ENCODE measurements at regions not wholly inside any gene's neighbourhood (a gene's known extent, or its start where the extent isn't known, plus 50 kb on each side); places are given as distances from the start of the nearest gene placed in this dataset.

GRCh38 chr17:53088481-53088880, 734.2 kb upstream of the KIF2B start:
- no peaks in the 10 kb centered on the region; a peak in 1 of 4 replicates for H3K4me1 ChIP-seq (ENCODE audit: control insufficient read depth in 1 of 2, insufficient read depth in 2 of 2, low read depth in 1 of 2, low read length in 1 of 2)
- no peak overlapping the region for H2AFZ ChIP-seq (ENCODE audit: low read depth)
- H3F3A ChIP-seq (replicated peaks; ENCODE audit: insufficient read depth): no peaks in the 10 kb centered on the region
- H3K79me2 ChIP-seq (ENCODE audit: insufficient read depth): no peaks in the 10 kb centered on the region
- no peak overlapping the region for H3K27ac ChIP-seq (ENCODE audit: low read depth in 2 of 2, low read length in 1 of 2)
- no peak overlapping the region for H3K4me2 ChIP-seq
- POLR2A ChIA-PET: no interaction called here
- H3K36me3 ChIP-seq (replicated peaks in 1 of 2; ENCODE audit: control insufficient read depth in 1 of 2, insufficient read depth in 2 of 2, low read length in 1 of 2): no peaks in the 10 kb centered on the region
- CTCF ChIA-PET: no interaction called here
- no peak overlapping the region for H3K9ac ChIP-seq
- TF ChIP-seq YY1 (IDR thresholded peaks at IDR 0.05; ENCODE audit: low read depth) (no peak), SMC3 (IDR thresholded peaks at IDR 0.05; ENCODE audit: low read depth, low read length) (no peak), GATA2 (CRISPR knock-in tag; IDR thresholded peaks at IDR 0.05) (no peak), JUND (IDR thresholded peaks at IDR 0.05) (no peak), FOXJ3 (CRISPR knock-in tag; IDR thresholded peaks at IDR 0.05) (no peak), EP300 (IDR thresholded peaks at IDR 0.05; ENCODE audit: borderline replicate concordance in 1 of 2, low read depth in 1 of 2, low read length in 1 of 2) (no peak), NRF1 (IDR thresholded peaks at IDR 0.05; ENCODE audit: low read depth, low read length) (no peak), MAX (IDR thresholded peaks at IDR 0.05; ENCODE audit: low read depth) (no peak), POLR2AphosphoS5 (IDR thresholded peaks at IDR 0.05; ENCODE audit: low read depth, low read length) (no peak), TAF1 (IDR thresholded peaks at IDR 0.05; ENCODE audit: borderline replicate concordance, low read depth, low read length) (no peak), USF2 (IDR thresholded peaks at IDR 0.05; ENCODE audit: borderline replicate concordance, low read depth, low read length) (no peak), EZH2phosphoT487 (IDR thresholded peaks at IDR 0.05; ENCODE audit: borderline replicate concordance, low read depth) (no peak), REST (IDR thresholded peaks at IDR 0.05; ENCODE audit: low read depth, low read length) (no peak), MEF2A (IDR thresholded peaks at IDR 0.05; ENCODE audit: borderline replicate concordance, low read depth) (no peak), NFIC (IDR thresholded peaks at IDR 0.05; ENCODE audit: borderline replicate concordance) (no peak)
- TF ChIP-seq, protein P1, sequence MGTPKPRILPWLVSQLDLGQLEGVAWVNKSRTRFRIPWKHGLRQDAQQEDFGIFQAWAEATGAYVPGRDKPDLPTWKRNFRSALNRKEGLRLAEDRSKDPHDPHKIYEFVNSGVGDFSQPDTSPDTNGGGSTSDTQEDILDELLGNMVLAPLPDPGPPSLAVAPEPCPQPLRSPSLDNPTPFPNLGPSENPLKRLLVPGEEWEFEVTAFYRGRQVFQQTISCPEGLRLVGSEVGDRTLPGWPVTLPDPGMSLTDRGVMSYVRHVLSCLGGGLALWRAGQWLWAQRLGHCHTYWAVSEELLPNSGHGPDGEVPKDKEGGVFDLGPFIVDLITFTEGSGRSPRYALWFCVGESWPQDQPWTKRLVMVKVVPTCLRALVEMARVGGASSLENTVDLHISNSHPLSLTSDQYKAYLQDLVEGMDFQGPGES (IDR thresholded peaks at IDR 0.05; ENCODE audit: low read depth, low read length): no peak
- H4K20me1 ChIP-seq (ENCODE audit: insufficient read depth): no peaks in the 10 kb centered on the region
- H3K9me2 ChIP-seq: no peaks in the 10 kb centered on the region; the same call in 1 of the 2 replicates
- H3K4me3 ChIP-seq (ENCODE audit: low read depth in 2 of 2, low read length in 1 of 2): no peak overlapping the region
- WGBS (ENCODE audit: low lambda C conversion rate): 52% methylated on average over 6 of the region's 6 CpGs
- H3K27me3 ChIP-seq (ENCODE audit: insufficient read depth): no peaks in the 10 kb centered on the region
- DNase-seq: no peak
- H3K9me3 ChIP-seq: no peaks in the 10 kb centered on the region; the same call in 1 of the 2 replicates
